Neural progenitor cell (in vitro differentiated cells): ENCODE measurements at regions not wholly inside any gene's neighbourhood (a gene's known extent, or its start where the extent isn't known, plus 50 kb on each side); places are given as distances from the start of the nearest gene placed in this dataset.

Experiments
- EZH2 ChIP-seq: fragments of 200-600 bp; sonication (generic); IDR thresholded peaks from 2 replicates; pipeline ENCODE4 v1.6.1; 2017; ENCODE audit warnings: antibody characterized with exemption, mild to moderate bottlenecking, moderate library complexity
- TF ChIP-seq, protein P1 (sequence below): fragments of 200-600 bp; sonication (generic); IDR thresholded peaks from 2 replicates; pipeline ENCODE4 v1.5.1; 2017; ENCODE audit warnings: antibody characterized with exemption, mild to moderate bottlenecking

DNA sequence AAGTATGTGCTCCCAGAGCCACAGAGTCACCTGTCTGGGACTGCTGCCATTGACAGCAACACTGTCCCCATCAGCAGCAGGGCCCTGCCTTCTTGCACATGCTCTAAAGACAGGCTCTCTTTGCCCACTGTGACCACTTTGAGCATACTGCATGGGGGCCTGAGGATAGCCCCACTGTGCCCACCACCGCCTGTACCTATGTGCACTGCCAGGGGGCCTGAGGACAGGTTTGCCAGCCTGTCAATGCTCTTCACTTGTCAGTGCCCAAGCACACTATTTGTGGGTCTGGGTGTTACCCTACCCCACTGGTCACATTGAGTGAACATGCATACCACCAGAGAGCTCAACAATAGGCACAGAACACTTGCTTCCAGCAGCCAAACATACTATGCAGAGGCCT is 1137.0 kb upstream of the FANCL start:
- TF ChIP-seq, protein P1, sequence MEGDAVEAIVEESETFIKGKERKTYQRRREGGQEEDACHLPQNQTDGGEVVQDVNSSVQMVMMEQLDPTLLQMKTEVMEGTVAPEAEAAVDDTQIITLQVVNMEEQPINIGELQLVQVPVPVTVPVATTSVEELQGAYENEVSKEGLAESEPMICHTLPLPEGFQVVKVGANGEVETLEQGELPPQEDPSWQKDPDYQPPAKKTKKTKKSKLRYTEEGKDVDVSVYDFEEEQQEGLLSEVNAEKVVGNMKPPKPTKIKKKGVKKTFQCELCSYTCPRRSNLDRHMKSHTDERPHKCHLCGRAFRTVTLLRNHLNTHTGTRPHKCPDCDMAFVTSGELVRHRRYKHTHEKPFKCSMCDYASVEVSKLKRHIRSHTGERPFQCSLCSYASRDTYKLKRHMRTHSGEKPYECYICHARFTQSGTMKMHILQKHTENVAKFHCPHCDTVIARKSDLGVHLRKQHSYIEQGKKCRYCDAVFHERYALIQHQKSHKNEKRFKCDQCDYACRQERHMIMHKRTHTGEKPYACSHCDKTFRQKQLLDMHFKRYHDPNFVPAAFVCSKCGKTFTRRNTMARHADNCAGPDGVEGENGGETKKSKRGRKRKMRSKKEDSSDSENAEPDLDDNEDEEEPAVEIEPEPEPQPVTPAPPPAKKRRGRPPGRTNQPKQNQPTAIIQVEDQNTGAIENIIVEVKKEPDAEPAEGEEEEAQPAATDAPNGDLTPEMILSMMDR = no peak
- TF ChIP-seq EZH2 = no peak
